Endothelial cell of umbilical vein (primary cell): ENCODE measurements at regions not wholly inside any gene's neighbourhood (a gene's known extent, or its start where the extent isn't known, plus 50 kb on each side); places are given as distances from the start of the nearest gene placed in this dataset.

ENCODE experiments used
- BruUV-seq: library from RNA; stranded (reverse); fragments of 400-500 nt; replicated peaks from 2 replicates; lab custom pipeline; 2021; lab: Mats Ljungman, UMichigan
- CTCF ChIA-PET: fragments of 300-600, 350-600 bp; sonication (Branson Sonifier 250); formaldehyde crosslinking; loops from one replicate; lab custom pipeline; 2021; ENCODE audit warnings: antibody characterized with exemption, inconsistent platforms; lab: Charles Lee
- POLR2A ChIA-PET: fragments of 300-600, 350-600 bp; sonication (Branson Sonifier 250); formaldehyde crosslinking; loops from one replicate; lab custom pipeline; 2021; ENCODE audit warnings: antibody characterized with exemption, inconsistent platforms; lab: Charles Lee
- DNase-seq: peaks from one replicate; pipeline ENCODE4 v3.0.0-alpha.2; 2011; ENCODE audit warnings: low read depth, low spot score
- FAIRE-seq: peaks from 2 replicates; lab custom pipeline; 2011; peaks lifted over from hg19 to GRCh38; lab: Jason Lieb, UNC
- H2AFZ ChIP-seq: 2 replicates; pipeline ENCODE4 v1.6.0; 2012; ENCODE audit warnings: low read depth, low read length, control low read depth, inconsistent platforms
- H3K27ac ChIP-seq: 2 replicates; pipeline ENCODE4 v1.5.1; 2011; ENCODE audit warnings: low read depth, mild to moderate bottlenecking, control low read depth, low read length, moderate library complexity; ENCODE audit not compliant: insufficient read depth
- H3K27me3 ChIP-seq, 2 experiments: 2 replicates each; pipeline versions ENCODE4 v1.6.0 to v1.6.1; 2011; ENCODE audit warnings: low read length in 2 of 2, mixed read lengths in 1 of 2; ENCODE audit not compliant: control insufficient read depth in 2 of 2, insufficient read depth in 2 of 2
- H3K36me3 ChIP-seq, 2 experiments: 2 replicates in 1 of 2; 3 replicates in 1 of 2; pipeline ENCODE4 v1.5.1; 2011; ENCODE audit warnings: low read length in 2 of 2, mild to moderate bottlenecking in 1 of 2, moderate library complexity in 1 of 2; ENCODE audit not compliant: control insufficient read depth in 2 of 2, insufficient read depth in 2 of 2; ENCODE audit errors: extremely low read depth in 1 of 2
- H3K4me1 ChIP-seq: 3 replicates; pipeline ENCODE4 v1.5.1; 2011; ENCODE audit warnings: mild to moderate bottlenecking, low read length; ENCODE audit not compliant: control insufficient read depth, insufficient read depth; ENCODE audit errors: extremely low read depth
- H3K4me2 ChIP-seq: 2 replicates; pipeline ENCODE4 v1.6.1; 2011; ENCODE audit warnings: low read length, control low read depth, mixed read lengths; ENCODE audit not compliant: insufficient read depth
- H3K4me3 ChIP-seq, 3 experiments: fragments of 200-600 bp in 1 of 3; sonication (generic), shearing (Covaris generic) in 1 of 3; replicated peaks in 1 of 3; 2 replicates each; pipeline ENCODE4 v1.5.1; 2011 to 2016; ENCODE audit warnings: control low read depth in 3 of 3, low read length in 3 of 3, mild to moderate bottlenecking in 2 of 3, inconsistent platforms in 1 of 3, low read depth in 1 of 3, moderate library complexity in 1 of 3; ENCODE audit not compliant: insufficient read depth in 1 of 3
- H3K79me2 ChIP-seq: 2 replicates; pipeline ENCODE4 v1.6.0; 2012; ENCODE audit warnings: low read length, inconsistent platforms; ENCODE audit not compliant: control insufficient read depth, insufficient read depth
- H3K9ac ChIP-seq: replicated peaks from 2 replicates; pipeline ENCODE3; 2011; ENCODE audit warnings: low read length, control low read depth; ENCODE audit not compliant: insufficient read depth; ENCODE audit errors: extremely low read depth
- H3K9me1 ChIP-seq: replicated peaks from 3 replicates; pipeline ENCODE4 v1.6.0; 2011; ENCODE audit warnings: mild to moderate bottlenecking, low read length; ENCODE audit not compliant: control insufficient read depth, insufficient read depth; ENCODE audit errors: extremely low read depth
- H3K9me3 ChIP-seq: replicated peaks from 2 replicates; pipeline ENCODE4 v1.5.1; 2012; ENCODE audit warnings: low read length, inconsistent platforms; ENCODE audit not compliant: control insufficient read depth, insufficient read depth
- H4K20me1 ChIP-seq: replicated peaks from 2 replicates; pipeline ENCODE3; 2011; ENCODE audit warnings: mild to moderate bottlenecking, low read length; ENCODE audit not compliant: control insufficient read depth, insufficient read depth; ENCODE audit errors: extremely low read depth
- CTCF ChIP-seq, 2 donors: IDR thresholded peaks; 1 replicate in 1 of 2; 2 replicates in 1 of 2; pipeline ENCODE4 v1.5.1; 2011; ENCODE audit warnings: low read length in 2 of 2, mild to moderate bottlenecking in 2 of 2, moderate library complexity in 2 of 2, control low read depth in 1 of 2, inconsistent platforms in 1 of 2, low read depth in 1 of 2; ENCODE audit not compliant: insufficient read depth in 1 of 2; ENCODE audit errors: extremely low read depth in 1 of 2
- EZH2 ChIP-seq: IDR thresholded peaks from 2 replicates; pipeline ENCODE4 v1.6.1; 2012; ENCODE audit warnings: borderline replicate concordance, low read depth, mild to moderate bottlenecking, moderate library complexity, low read length, inconsistent platforms; ENCODE audit not compliant: severe bottlenecking
- FOS ChIP-seq: IDR thresholded peaks from 2 replicates; pipeline ENCODE4 v1.6.1; 2011; ENCODE audit warnings: mild to moderate bottlenecking, low read length, moderate library complexity, borderline replicate concordance; ENCODE audit not compliant: insufficient read depth
- GATA2 ChIP-seq: IDR thresholded peaks from 2 replicates; pipeline ENCODE4 v1.7.0; 2011; ENCODE audit warnings: low read depth, mild to moderate bottlenecking, moderate library complexity, mixed read lengths, low read length; ENCODE audit not compliant: insufficient read length, insufficient read depth
- JUN ChIP-seq: IDR thresholded peaks from 2 replicates; pipeline ENCODE4 v1.6.1; 2011; ENCODE audit warnings: borderline replicate concordance, low read depth; ENCODE audit not compliant: insufficient read length, insufficient read depth
- MAX ChIP-seq: IDR thresholded peaks from 2 replicates; pipeline ENCODE4 v1.6.1; 2011; ENCODE audit not compliant: insufficient read depth, insufficient read length
- MYC ChIP-seq: IDR thresholded peaks from one replicate; pipeline ENCODE4 v1.6.1; 2011; ENCODE audit warnings: mild to moderate bottlenecking, low read depth, low read length
- POLR2A ChIP-seq: IDR thresholded peaks from 2 replicates; pipeline ENCODE4 v1.6.1; 2012; ENCODE audit warnings: low read depth, mild to moderate bottlenecking, control low read depth, low read length
- POLR2AphosphoS5 ChIP-seq: IDR thresholded peaks from 2 replicates; pipeline ENCODE4 v1.6.1; 2012; ENCODE audit warnings: low read depth, mild to moderate bottlenecking, control low read depth, low read length, moderate library complexity; ENCODE audit not compliant: insufficient read depth
- dilution Hi-C: fragments of 300-500 bp; cut with MboI; formaldehyde crosslinking; loops from one replicate; pipeline ENCODE4 v1.15.0; 2019; ENCODE audit warnings: low sequenced_read_pairs; ENCODE audit not compliant: extremely low pct_ligation_motif_present
- intact Hi-C: fragments of 100-400 bp; cut with micrococcal nuclease; formaldehyde crosslinking; loops from one replicate; pipeline ENCODE4 v1.10.0; 2022

GRCh38 chr2:104790901-104791495, 62.9 kb upstream of the POU3F3 start:
- Histone ChIP-seq H4K20me1 (no peaks in the 10 kb centered on the region), H2AFZ (no peak overlapping the region), H3K79me2 (no peaks in the 10 kb centered on the region), H3K4me3 (no peak overlapping the region), H3K36me3 (no peaks in the 10 kb centered on the region), H3K27ac (no peak overlapping the region), H3K4me2 (no peak overlapping the region), H3K9me3 (no peaks in the 10 kb centered on the region), H3K4me1 (no peaks in the 10 kb centered on the region), H3K9ac (no peak overlapping the region), H3K9me1 (no peaks in the 10 kb centered on the region), H3K27me3 (no peaks in the 10 kb centered on the region)
- dilution Hi-C loops (no loop called here), intact Hi-C loops (no loop called here)
- POLR2A ChIA-PET = no interaction called here
- TF ChIP-seq GATA2 = no peak
- no peak for TF ChIP-seq POLR2A
- TF ChIP-seq FOS = no peak
- no peak for FAIRE-seq
- DNase-seq = no peak
- BruUV-seq = no TSS peak
- CTCF ChIA-PET = no interaction called here

- Histone ChIP-seq H3K4me2 (no peak overlapping the region), H3K9ac (no peak overlapping the region), H3K9me1 (no peaks in the 10 kb centered on the region), H2AFZ (no peak overlapping the region), H3K9me3 (no peaks in the 10 kb centered on the region), H3K4me1 (no peaks in the 10 kb centered on the region), H3K27ac (no peak overlapping the region), H3K79me2 (no peaks in the 10 kb centered on the region), H3K4me3 (no peak overlapping the region), H4K20me1 (no peaks in the 10 kb centered on the region), H3K36me3 (no peaks in the 10 kb centered on the region), H3K27me3 (no peaks in the 10 kb centered on the region)
- ChIA-PET POLR2A (no interaction called here), CTCF (no interaction called here)
- DNase-seq = no peak
- BruUV-seq = no TSS peak
- intact Hi-C loops = no loop called here
- dilution Hi-C loops = no loop called here
- no peak for TF ChIP-seq POLR2A
- no peak for TF ChIP-seq POLR2AphosphoS5
- TF ChIP-seq MYC = no peak
- TF ChIP-seq GATA2 = no peak
- no peak for TF ChIP-seq CTCF (IDR thresholded peaks at IDR 0.05; ENCODE audit: extremely low read depth in 1 of 2, insufficient read depth in 1 of 2, low read depth in 1 of 2, low read length in 2 of 2)
- TF ChIP-seq JUN = no peak
- no peak for TF ChIP-seq FOS
- no peak for TF ChIP-seq EZH2
- TF ChIP-seq MAX = no peak
- no peak for FAIRE-seq
Observed at GRCh38 chr2:104793966-104794365, 59.9 kb upstream of the POU3F3 start.
